ENCODE measurements at regions not wholly inside any gene's neighbourhood (a gene's known extent, or its start where the extent isn't known, plus 50 kb on each side); places are given as distances from the start of the nearest gene placed in this dataset.

- no peak for TF ChIP-seq CTCF (IDR thresholded peaks at IDR 0.05; ENCODE audit: insufficient read depth, low read depth, low read length)
- TF ChIP-seq EZH2 (IDR thresholded peaks at IDR 0.05; ENCODE audit: insufficient read depth, low read length): no peak
Measured at GRCh38 chr16:85187002-85187401, 74.7 kb upstream of the CIBAR2 start.
